PFSK-1 (cell line): ENCODE measurements at regions not wholly inside any gene's neighbourhood (a gene's known extent, or its start where the extent isn't known, plus 50 kb on each side); places are given as distances from the start of the nearest gene placed in this dataset.

Experiments
- FOXP2 ChIP-seq: optimal IDR thresholded peaks from 2 replicates; pipeline ENCODE3; 2011; ENCODE audit warnings: borderline replicate concordance, control low read depth, inconsistent platforms; ENCODE audit not compliant: insufficient read depth; ENCODE audit errors: extremely low read length, extremely low read depth
- POLR2AphosphoS5 ChIP-seq: IDR thresholded peaks from 2 replicates; pipeline ENCODE4 v1.6.1; 2012; ENCODE audit warnings: low read depth, mild to moderate bottlenecking, control low read depth, low read length, moderate library complexity
- REST ChIP-seq, 2 experiments: IDR thresholded peaks; 2 replicates each; pipeline versions ENCODE4 v1.6.1 to v1.8.0; 2011 to 2012; ENCODE audit warnings: low read depth in 2 of 2, low read length in 2 of 2, control low read depth in 1 of 2, inconsistent platforms in 1 of 2, mild to moderate bottlenecking in 1 of 2, moderate library complexity in 1 of 2; ENCODE audit not compliant: insufficient read depth in 1 of 2
- SIN3A ChIP-seq: IDR thresholded peaks from 2 replicates; pipeline ENCODE4 v1.6.1; 2012; ENCODE audit warnings: mild to moderate bottlenecking, low read length, moderate library complexity, borderline replicate concordance; ENCODE audit not compliant: insufficient read depth
- TAF1 ChIP-seq: IDR thresholded peaks from 2 replicates; pipeline ENCODE4 v1.6.1; 2012; ENCODE audit warnings: low read length, control low read depth, borderline replicate concordance; ENCODE audit not compliant: insufficient read depth

- TF ChIP-seq REST (IDR thresholded peaks at IDR 0.05; ENCODE audit: insufficient read depth in 1 of 2, low read depth in 2 of 2, low read length in 2 of 2) (no peak), TAF1 (no peak), SIN3A (no peak), FOXP2 (no peak), POLR2AphosphoS5 (no peak)
These were observed 492.4 kb upstream of the LRATD1 start for GRCh38 chr2:14140009-14140550.

DNA sequence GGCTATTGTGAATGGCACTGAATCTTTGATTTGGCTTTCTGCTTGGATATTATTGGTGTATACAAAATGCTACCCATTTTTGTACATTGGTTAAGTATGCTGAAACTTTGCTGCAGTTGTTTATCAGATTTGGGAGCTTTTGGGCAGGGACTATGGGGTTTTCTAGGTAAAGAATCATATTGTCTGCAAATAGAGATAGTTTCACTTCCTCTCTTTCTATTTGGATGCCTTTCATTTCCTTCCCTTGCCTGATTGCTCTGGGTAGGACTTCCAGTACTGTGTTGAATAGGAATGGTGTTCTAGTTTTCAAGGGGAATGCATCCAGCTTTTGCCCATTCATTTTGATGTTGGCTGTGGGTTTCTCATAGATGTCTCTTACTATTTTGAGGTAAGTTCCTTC, 489.1 kb upstream of the LRATD1 start:
- no peak for TF ChIP-seq POLR2AphosphoS5
- no peak for TF ChIP-seq SIN3A
- no peak for TF ChIP-seq FOXP2
- TF ChIP-seq TAF1: no peak
- no peak for TF ChIP-seq REST (IDR thresholded peaks at IDR 0.05; ENCODE audit: insufficient read depth in 1 of 2, low read depth in 2 of 2, low read length in 2 of 2)

DNA sequence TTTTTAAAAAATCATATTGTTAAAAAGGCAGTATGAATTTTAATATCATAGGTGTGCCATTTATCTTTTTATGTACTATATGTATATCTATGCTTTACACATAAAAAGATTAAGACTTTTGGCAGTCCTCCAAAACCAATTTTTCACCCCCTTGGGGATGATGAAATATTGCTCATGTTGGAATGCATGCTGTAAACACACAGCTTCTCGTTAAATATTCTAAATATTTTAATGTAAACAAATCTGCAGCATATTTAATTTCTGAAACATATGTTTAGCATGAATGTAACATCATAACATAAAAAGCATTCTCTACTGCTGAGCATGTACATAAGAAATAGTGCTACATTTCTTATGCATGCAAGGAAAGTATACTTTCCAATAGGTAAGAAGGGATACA, 484.3 kb upstream of the LRATD1 start:
- no peak for TF ChIP-seq REST (IDR thresholded peaks at IDR 0.05; ENCODE audit: insufficient read depth in 1 of 2, low read depth in 2 of 2, low read length in 2 of 2)
- no peak for TF ChIP-seq FOXP2
- TF ChIP-seq SIN3A: no peak
- no peak for TF ChIP-seq POLR2AphosphoS5
- no peak for TF ChIP-seq TAF1

GRCh38 chr2:14157816-14158215, 474.7 kb upstream of the LRATD1 start:
- TF ChIP-seq TAF1: no peak
- no peak for TF ChIP-seq FOXP2
- TF ChIP-seq SIN3A: no peak
- TF ChIP-seq REST (IDR thresholded peaks at IDR 0.05; ENCODE audit: insufficient read depth in 1 of 2, low read depth in 2 of 2, low read length in 2 of 2): no peak
- TF ChIP-seq POLR2AphosphoS5: no peak

GRCh38 chr2:14180333-14180732, 452.2 kb upstream of the LRATD1 start:
- TF ChIP-seq POLR2AphosphoS5 (no peak), TAF1 (no peak), SIN3A (no peak), REST (IDR thresholded peaks at IDR 0.05; ENCODE audit: insufficient read depth in 1 of 2, low read depth in 2 of 2, low read length in 2 of 2) (no peak), FOXP2 (no peak)
